H1 (cell line): ENCODE measurements at regions not wholly inside any gene's neighbourhood (a gene's known extent, or its start where the extent isn't known, plus 50 kb on each side); places are given as distances from the start of the nearest gene placed in this dataset.

Experiments
- CTCF ChIA-PET: fragments of 300-600 bp; sonication (Branson Sonifier 250); formaldehyde crosslinking; loops from one replicate; lab custom pipeline; 2021; ENCODE audit not compliant: partially characterized antibody; lab: Charles Lee
- POLR2A ChIA-PET: fragments of 300-600 bp; sonication (Branson Sonifier 250); formaldehyde crosslinking; loops from one replicate; lab custom pipeline; 2021; ENCODE audit warnings: inconsistent platforms; ENCODE audit not compliant: partially characterized antibody; lab: Charles Lee
- DNase-seq, 2 experiments: peaks; one replicate each; pipeline versions ENCODE4 v3.0.0 to v3.0.0-alpha.2; 2010 to 2022; ENCODE audit warnings: low spot score in 2 of 2, low read depth in 1 of 2, mixed read lengths in 1 of 2
- FAIRE-seq: peaks from 2 replicates; lab custom pipeline; 2011; peaks lifted over from hg19 to GRCh38; lab: Jason Lieb, UNC
- H2AFZ ChIP-seq: 2 replicates; pipeline ENCODE4 v1.8.1; 2012; ENCODE audit warnings: low read length, inconsistent platforms
- H2AK5ac ChIP-seq: 2 replicates; pipeline ENCODE4 v1.6.1; 2013; ENCODE audit warnings: low read depth, low read length
- H2BK120ac ChIP-seq: replicated peaks from 2 replicates; pipeline ENCODE3; 2013; ENCODE audit warnings: low read depth, low read length, inconsistent platforms
- H2BK12ac ChIP-seq: 2 replicates; pipeline ENCODE4 v1.6.1; 2013; ENCODE audit warnings: low read depth, low read length
- H2BK15ac ChIP-seq: 2 replicates; pipeline ENCODE4 v1.6.1; 2013; ENCODE audit warnings: low read length
- H2BK20ac ChIP-seq: 2 replicates; pipeline ENCODE4 v1.6.1; 2013; ENCODE audit warnings: low read length
- H2BK5ac ChIP-seq: 2 replicates; pipeline ENCODE4 v1.6.1; 2013; ENCODE audit warnings: low read depth, low read length
- H3K14ac ChIP-seq: 2 replicates; pipeline ENCODE4 v1.6.1; 2013; ENCODE audit warnings: inconsistent platforms; ENCODE audit not compliant: insufficient read length
- H3K18ac ChIP-seq: 2 replicates; pipeline ENCODE4 v1.6.1; 2013; ENCODE audit warnings: low read length; ENCODE audit errors: extremely low read depth
- H3K23ac ChIP-seq: 2 replicates; pipeline ENCODE4 v1.6.1; 2013; ENCODE audit warnings: inconsistent platforms; ENCODE audit not compliant: insufficient read length
- H3K23me2 ChIP-seq: 2 replicates; pipeline ENCODE4 v1.6.1; 2013; ENCODE audit warnings: low read depth, low read length
- H3K27ac ChIP-seq: 2 replicates; pipeline ENCODE4 v1.6.1; 2011; ENCODE audit warnings: low read depth, low read length, inconsistent platforms
- H3K27me3 ChIP-seq, 4 experiments: replicated peaks in 1 of 4; 1 replicate in 1 of 4; 2 replicates in 3 of 4; pipeline versions ENCODE4 v1.6.1 to v1.8.1; 2011 to 2013; ENCODE audit warnings: low read length in 3 of 4, mild to moderate bottlenecking in 3 of 4, inconsistent platforms in 2 of 4, mixed read lengths in 2 of 4, moderate library complexity in 1 of 4; ENCODE audit not compliant: control insufficient read depth in 3 of 4, insufficient read depth in 3 of 4; ENCODE audit errors: extremely low read depth in 1 of 4
- H3K36me3 ChIP-seq, 4 experiments: 2 replicates each; pipeline versions ENCODE4 v1.6.1 to v1.8.1; 2011 to 2013; ENCODE audit warnings: mild to moderate bottlenecking in 4 of 4, low read length in 3 of 4, moderate library complexity in 2 of 4, control low read depth in 1 of 4, inconsistent platforms in 1 of 4; ENCODE audit not compliant: insufficient read depth in 4 of 4, control insufficient read depth in 2 of 4
- H3K4ac ChIP-seq: replicated peaks from 2 replicates; pipeline ENCODE3; 2013; ENCODE audit warnings: low read length, low read depth, mixed read lengths, inconsistent platforms; ENCODE audit not compliant: insufficient read length
- H3K4me1 ChIP-seq, 4 experiments: replicated peaks in 1 of 4; 1 replicate in 1 of 4; 2 replicates in 3 of 4; pipeline versions ENCODE4 v1.6.1 to v1.8.1; 2011 to 2013; ENCODE audit warnings: low read length in 3 of 4, inconsistent platforms in 2 of 4, mixed read lengths in 1 of 4; ENCODE audit not compliant: insufficient read depth in 4 of 4, control insufficient read depth in 3 of 4
- H3K4me2 ChIP-seq, 2 experiments: 2 replicates each; pipeline versions ENCODE4 v1.6.1 to v1.8.1; 2011 to 2013; ENCODE audit warnings: low read depth in 2 of 2, low read length in 2 of 2, control low read depth in 1 of 2, inconsistent platforms in 1 of 2, mild to moderate bottlenecking in 1 of 2; ENCODE audit not compliant: insufficient read depth in 1 of 2
- H3K4me3 ChIP-seq, 4 experiments: fragments of 200-600, 300-600 bp in 1 of 4; sonication (generic), shearing (Covaris generic), sonication (Bioruptor Twin) in 1 of 4; 2 replicates each; pipeline versions ENCODE4 v1.5.1 to v1.8.1; 2011 to 2016; ENCODE audit warnings: low read length in 4 of 4, low read depth in 3 of 4, control low read depth in 2 of 4, inconsistent platforms in 2 of 4, mild to moderate bottlenecking in 2 of 4, mixed read lengths in 1 of 4, moderate library complexity in 1 of 4; ENCODE audit not compliant: insufficient read depth in 2 of 4; ENCODE audit errors: extremely low read depth in 1 of 4
- H3K56ac ChIP-seq: replicated peaks from 2 replicates; pipeline ENCODE3; 2013; ENCODE audit warnings: low read depth, mild to moderate bottlenecking, mixed read lengths, low read length, inconsistent platforms; ENCODE audit not compliant: insufficient read length
- H3K79me1 ChIP-seq: 2 replicates; pipeline ENCODE4 v1.6.1; 2013; ENCODE audit warnings: low read depth, low read length, control low read depth
- H3K79me2 ChIP-seq, 2 experiments: 2 replicates each; pipeline versions ENCODE4 v1.6.1 to v1.8.1; 2012 to 2013; ENCODE audit warnings: low read length in 2 of 2, mild to moderate bottlenecking in 2 of 2, inconsistent platforms in 1 of 2; ENCODE audit not compliant: insufficient read depth in 2 of 2, control insufficient read depth in 1 of 2
- H3K9ac ChIP-seq, 4 experiments: replicated peaks in 1 of 4; 1 replicate in 1 of 4; 2 replicates in 3 of 4; pipeline versions ENCODE4 v1.6.1 to v1.8.1; 2011 to 2013; ENCODE audit warnings: low read depth in 3 of 4, low read length in 3 of 4, control low read depth in 2 of 4, mild to moderate bottlenecking in 2 of 4, moderate library complexity in 2 of 4, inconsistent platforms in 1 of 4; ENCODE audit errors: extremely low read depth in 1 of 4
- H3K9me3 ChIP-seq, 2 experiments: 2 replicates each; pipeline versions ENCODE4 v1.6.1 to v1.8.1; 2012 to 2013; ENCODE audit warnings: mild to moderate bottlenecking in 2 of 2, moderate library complexity in 2 of 2, control low read depth in 1 of 2, inconsistent platforms in 1 of 2, low read depth in 1 of 2, low read length in 1 of 2, mixed read lengths in 1 of 2; ENCODE audit not compliant: insufficient read depth in 2 of 2
- H4K20me1 ChIP-seq, 2 experiments: replicated peaks in 1 of 2; 2 replicates each; pipeline versions ENCODE3 to v1.8.1; 2011 to 2013; ENCODE audit warnings: inconsistent platforms in 2 of 2, low read length in 2 of 2, mild to moderate bottlenecking in 1 of 2; ENCODE audit not compliant: insufficient read depth in 2 of 2, control insufficient read depth in 1 of 2
- H4K5ac ChIP-seq: 2 replicates; pipeline ENCODE4 v1.6.1; 2013; ENCODE audit warnings: low read length, low read depth, mixed read lengths, inconsistent platforms; ENCODE audit not compliant: insufficient read length
- H4K8ac ChIP-seq: 2 replicates; pipeline ENCODE4 v1.8.0; 2013; ENCODE audit warnings: mild to moderate bottlenecking, moderate library complexity, low read length, inconsistent platforms; ENCODE audit not compliant: insufficient read depth; ENCODE audit errors: extremely low read depth
- H4K91ac ChIP-seq: replicated peaks from 2 replicates; pipeline ENCODE3; 2013; ENCODE audit warnings: low read length, mixed read lengths, inconsistent platforms; ENCODE audit not compliant: insufficient read length
- JUN ChIP-seq: IDR thresholded peaks from 2 replicates; pipeline ENCODE4 v1.6.1; 2011; ENCODE audit warnings: low read depth, mild to moderate bottlenecking, improper control_type of control experiment, low read length
- KDM1A ChIP-seq: fragments of 200-600, 300-600 bp; sonication (generic); IDR thresholded peaks from 2 replicates; pipeline ENCODE4 v1.7.1; 2016; ENCODE audit warnings: mild to moderate bottlenecking, low read length, borderline replicate concordance
- MAFK ChIP-seq: IDR thresholded peaks from 2 replicates; pipeline ENCODE4 v1.6.1; 2012; ENCODE audit warnings: low read depth, mild to moderate bottlenecking, improper control_type of control experiment, low read length
- YY1 ChIP-seq: IDR thresholded peaks from 2 replicates; pipeline ENCODE4 v1.6.1; 2011; ENCODE audit warnings: low read depth, mild to moderate bottlenecking, low read length

DNA sequence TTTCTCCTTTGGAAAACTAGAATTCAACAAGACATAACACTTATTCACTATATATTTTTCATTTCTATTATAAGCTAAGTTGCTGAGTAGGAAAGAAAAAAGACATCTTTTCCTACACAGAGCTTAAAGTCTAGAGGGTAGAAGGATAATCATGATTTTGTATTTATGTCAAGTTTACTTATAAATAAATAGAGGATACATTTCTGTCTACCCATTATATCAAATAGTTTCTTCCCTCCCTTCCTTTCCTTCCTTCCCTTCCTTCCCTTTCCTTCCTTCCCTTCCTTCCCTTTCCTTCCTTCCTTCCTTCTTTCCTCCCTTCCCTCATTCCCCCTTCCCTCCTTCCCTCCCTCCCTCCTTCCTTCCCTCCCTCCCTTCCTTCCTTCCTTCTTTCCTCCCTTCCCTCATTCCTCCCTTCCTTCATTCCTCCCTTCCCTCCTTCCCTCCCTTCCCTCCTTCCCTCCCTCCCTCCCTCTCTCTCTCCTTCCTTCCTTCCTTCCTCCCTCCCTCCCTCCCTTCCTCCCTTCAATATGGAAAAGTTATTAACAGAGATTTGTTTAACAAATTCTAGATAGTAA, 308.4 kb upstream of the COL3A1 start:
- H3K18ac ChIP-seq: no peak overlapping the region
- no peak overlapping the region for H2BK120ac ChIP-seq
- no peaks in the 10 kb centered on the region for H3K27me3 ChIP-seq
- H2BK12ac ChIP-seq: no peak overlapping the region; the same call in 1 of the 2 replicates
- H3K79me2 ChIP-seq: no peaks in the 10 kb centered on the region
- no peak overlapping the region for H4K91ac ChIP-seq
- H2BK5ac ChIP-seq: no peak overlapping the region
- H3K27ac ChIP-seq: no peak overlapping the region
- H2BK20ac ChIP-seq: no peak overlapping the region
- ChIA-PET POLR2A (no interaction called here), CTCF (interaction anchor here (0.9 kb wide), 1 partner anchor 9 kb away, joined by 3 read pairs; no protein-coding TSS in a partner anchor)
- no peak overlapping the region for H3K23ac ChIP-seq
- no peak overlapping the region for H2AK5ac ChIP-seq
- H3K56ac ChIP-seq: no peak overlapping the region
- TF ChIP-seq MAFK (no peak), KDM1A (no peak), JUN (no peak), YY1 (no peak)
- no peak overlapping the region for H2BK15ac ChIP-seq
- no peak for DNase-seq
- H3K36me3 ChIP-seq: no peaks in the 10 kb centered on the region
- FAIRE-seq: no peak
- H3K4me3 ChIP-seq: no peak overlapping the region
- no peak overlapping the region for H3K14ac ChIP-seq
- no peaks in the 10 kb centered on the region for H4K20me1 ChIP-seq
- no peaks in the 10 kb centered on the region for H3K79me1 ChIP-seq
- peaks cover 0 to 5% (median 0%) of the 10 kb centered on the region in 4 experiments; a peak in 2 of 7 replicates for H3K4me1 ChIP-seq
- no peak overlapping the region for H3K9ac ChIP-seq
- no peaks in the 10 kb centered on the region; the same call in 1 of the 2 replicates for H3K23me2 ChIP-seq
- no peaks in the 10 kb centered on the region for H3K9me3 ChIP-seq
- no peak overlapping the region for H3K4ac ChIP-seq
- H2AFZ ChIP-seq: no peak overlapping the region
- no peak overlapping the region for H4K8ac ChIP-seq
- no peak overlapping the region for H3K4me2 ChIP-seq
- no peak overlapping the region for H4K5ac ChIP-seq
